ENCODE measurements at regions not wholly inside any gene's neighbourhood (a gene's known extent, or its start where the extent isn't known, plus 50 kb on each side); places are given as distances from the start of the nearest gene placed in this dataset.

DNA sequence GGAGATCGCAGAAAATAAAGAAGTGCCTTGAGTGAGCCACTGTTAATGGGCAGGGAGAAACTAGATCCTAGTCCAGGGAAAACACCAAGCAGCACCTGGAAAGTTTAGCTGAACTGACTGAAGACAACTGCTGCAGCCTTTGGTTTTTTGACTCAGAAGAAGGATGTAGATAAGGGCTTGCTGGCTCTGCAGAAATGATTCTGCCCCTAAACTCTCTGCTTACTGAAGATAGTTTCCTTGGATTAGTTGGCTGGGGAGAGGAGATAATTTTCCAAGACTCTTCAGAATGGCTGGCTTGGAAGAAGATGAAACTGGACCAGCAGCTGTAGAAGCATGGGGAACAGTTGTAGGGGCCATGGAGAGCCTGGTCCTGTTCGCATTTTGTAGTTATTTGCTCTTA, 471.8 kb downstream of the KDM4C start:
- no peak for DNase-seq

DNA sequence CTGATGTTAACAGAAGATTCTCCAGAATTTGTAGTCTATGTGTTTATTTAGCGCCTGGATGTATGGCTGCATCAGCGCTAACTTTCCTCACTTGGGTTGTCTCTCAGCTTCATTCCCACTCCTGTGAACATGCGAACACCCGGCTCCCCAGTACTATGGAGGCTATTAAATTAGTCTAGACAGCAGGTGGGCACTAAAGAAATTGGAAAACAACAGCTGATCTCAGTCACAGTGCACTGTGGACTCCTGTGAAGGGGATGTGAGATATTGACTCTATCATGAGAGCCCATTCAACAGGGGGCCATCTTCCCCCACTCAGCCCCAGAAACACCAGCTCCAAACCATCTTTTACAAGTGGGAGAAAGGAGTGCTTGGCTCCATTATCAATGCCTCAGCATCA, 471.0 kb downstream of the KDM4C start:
- DNase-seq: no peak

DNA sequence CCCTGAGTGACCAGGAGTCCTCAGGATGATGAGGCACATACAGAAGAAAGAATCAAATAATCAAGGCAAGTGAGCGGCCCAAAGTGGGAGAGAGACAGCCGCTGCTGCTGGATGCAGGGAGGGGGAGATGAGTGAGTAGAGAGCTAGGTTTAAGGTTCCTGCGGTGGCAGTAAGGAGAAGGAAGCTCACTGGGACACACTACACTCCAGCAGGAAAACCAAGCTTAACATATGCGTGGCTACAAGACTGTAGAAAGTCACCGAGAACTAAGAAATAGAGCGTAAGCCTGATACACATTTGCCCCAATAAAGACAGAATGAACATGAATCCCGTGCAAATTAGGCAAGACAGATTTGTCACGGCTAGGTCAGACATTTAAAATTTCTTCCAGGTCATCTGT, 470.2 kb downstream of the KDM4C start:
- no peak for DNase-seq

DNA sequence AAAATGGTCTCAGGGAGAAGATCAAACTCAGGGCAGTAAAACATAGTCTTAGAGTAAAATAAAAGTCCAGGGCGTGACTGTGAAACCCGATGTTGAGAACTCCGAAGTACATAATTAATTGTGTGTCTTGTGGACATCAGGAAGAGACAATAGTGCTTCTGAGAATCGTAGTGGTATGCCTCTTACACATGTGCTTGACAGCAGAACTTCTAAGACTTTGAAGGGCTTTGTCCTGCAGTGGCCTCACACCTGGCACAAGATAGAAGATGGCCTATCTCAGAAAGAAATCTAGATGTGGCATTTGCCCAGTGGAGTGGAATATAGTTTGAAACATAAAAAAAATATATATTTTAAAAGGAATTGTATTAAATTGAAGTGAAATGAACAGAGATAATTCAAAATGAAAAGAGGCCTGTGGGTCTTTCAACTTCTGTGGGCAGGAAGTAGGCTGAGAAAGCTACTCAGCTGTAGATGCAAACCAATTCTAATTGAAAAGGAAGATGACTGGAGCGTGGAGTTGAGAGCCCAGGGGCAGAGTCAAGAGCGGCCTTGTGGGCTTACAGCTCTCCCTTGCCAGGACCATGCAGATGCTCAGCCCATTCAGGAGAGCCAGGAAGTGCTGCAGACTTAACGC, 468.4 kb downstream of the KDM4C start:
- no peak for DNase-seq

All from central memory CD4-positive, alpha-beta T cell (primary cell).